ENCODE measurements at regions not wholly inside any gene's neighbourhood (a gene's known extent, or its start where the extent isn't known, plus 50 kb on each side); places are given as distances from the start of the nearest gene placed in this dataset.

DNA sequence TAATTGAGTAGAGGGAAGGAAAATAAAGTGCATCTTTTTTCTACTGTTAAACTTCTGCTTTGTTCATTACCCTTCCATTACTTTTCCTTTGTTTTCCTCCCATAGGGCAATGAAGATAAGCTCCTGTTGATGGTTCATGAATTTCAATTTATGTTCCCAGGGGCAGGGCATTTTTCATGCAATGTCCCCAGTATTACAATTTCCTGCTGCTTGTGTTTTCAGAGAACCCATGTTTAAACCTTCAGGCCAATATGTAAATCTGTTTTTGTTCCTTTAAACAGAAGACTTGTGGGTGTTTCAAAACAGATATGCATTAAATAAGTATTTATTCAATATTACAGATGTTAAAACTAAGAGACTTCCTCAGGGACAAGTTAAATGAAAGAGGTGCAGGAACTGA is 834.5 kb downstream of the ZPLD1 start:
- Histone ChIP-seq H3K79me2 (ENCODE audit: control insufficient read depth, insufficient read depth, low read length) (no peaks in the 10 kb centered on the region), H3K27me3 (replicated peaks in 1 of 2; ENCODE audit: control insufficient read depth in 2 of 2, insufficient read depth in 2 of 2, low read length in 1 of 2) (no peaks in the 10 kb centered on the region), H3K4me2 (ENCODE audit: control insufficient read depth, insufficient read depth) (no peak overlapping the region), H3K4me1 (ENCODE audit: control insufficient read depth, insufficient read depth, low read length) (no peaks in the 10 kb centered on the region), H3K9me3 (replicated peaks; ENCODE audit: control insufficient read depth, insufficient read depth, low read length) (no peaks in the 10 kb centered on the region; the same call in 2 of the 3 replicates), H3K9ac (ENCODE audit: control insufficient read depth, insufficient read depth, low read length) (no peak overlapping the region), H4K20me1 (ENCODE audit: control insufficient read depth, insufficient read depth) (no peaks in the 10 kb centered on the region), H3K27ac (ENCODE audit: control insufficient read depth, insufficient read depth) (no peak overlapping the region), H3K36me3 (ENCODE audit: control insufficient read depth in 2 of 2, insufficient read depth in 2 of 2, low read length in 1 of 2) (no peaks in the 10 kb centered on the region), H3K4me3 (no peak overlapping the region), H2AFZ (ENCODE audit: control insufficient read depth, low read depth, low read length) (no peak overlapping the region)
- in situ Hi-C loops (cut with MboI) (no loop called here), intact Hi-C loops (cut with micrococcal nuclease; ENCODE audit: unreplicated experiment) (no loop called here)
- ChIA-PET RAD21 (ENCODE audit: unreplicated experiment) (no interaction called here), CTCF (interaction anchor here (1.7 kb wide), 1 partner anchor 19 kb away, joined by 3 read pairs; no protein-coding TSS in a partner anchor), SMC1A (ENCODE audit: uncharacterized antibody, unreplicated experiment) (interaction anchor here (1.5 kb wide), 1 partner anchor 25 kb away, joined by 5 read pairs; no protein-coding TSS in a partner anchor), POLR2A (no interaction called here)
- TF ChIP-seq, protein P1, sequence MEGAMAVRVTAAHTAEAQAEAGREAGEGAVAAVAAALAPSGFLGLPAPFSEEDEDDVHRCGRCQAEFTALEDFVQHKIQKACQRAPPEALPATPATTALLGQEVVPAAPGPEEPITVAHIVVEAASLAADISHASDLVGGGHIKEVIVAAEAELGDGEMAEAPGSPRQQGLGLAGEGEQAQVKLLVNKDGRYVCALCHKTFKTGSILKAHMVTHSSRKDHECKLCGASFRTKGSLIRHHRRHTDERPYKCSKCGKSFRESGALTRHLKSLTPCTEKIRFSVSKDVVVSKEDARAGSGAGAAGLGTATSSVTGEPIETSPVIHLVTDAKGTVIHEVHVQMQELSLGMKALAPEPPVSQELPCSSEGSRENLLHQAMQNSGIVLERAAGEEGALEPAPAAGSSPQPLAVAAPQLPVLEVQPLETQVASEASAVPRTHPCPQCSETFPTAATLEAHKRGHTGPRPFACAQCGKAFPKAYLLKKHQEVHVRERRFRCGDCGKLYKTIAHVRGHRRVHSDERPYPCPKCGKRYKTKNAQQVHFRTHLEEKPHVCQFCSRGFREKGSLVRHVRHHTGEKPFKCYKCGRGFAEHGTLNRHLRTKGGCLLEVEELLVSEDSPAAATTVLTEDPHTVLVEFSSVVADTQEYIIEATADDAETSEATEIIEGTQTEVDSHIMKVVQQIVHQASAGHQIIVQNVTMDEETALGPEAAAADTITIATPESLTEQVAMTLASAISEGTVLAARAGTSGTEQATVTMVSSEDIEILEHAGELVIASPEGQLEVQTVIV (IDR thresholded peaks at IDR 0.05; ENCODE audit: borderline replicate concordance, partially characterized antibody), result no peak
- TF ChIP-seq, protein P2, sequence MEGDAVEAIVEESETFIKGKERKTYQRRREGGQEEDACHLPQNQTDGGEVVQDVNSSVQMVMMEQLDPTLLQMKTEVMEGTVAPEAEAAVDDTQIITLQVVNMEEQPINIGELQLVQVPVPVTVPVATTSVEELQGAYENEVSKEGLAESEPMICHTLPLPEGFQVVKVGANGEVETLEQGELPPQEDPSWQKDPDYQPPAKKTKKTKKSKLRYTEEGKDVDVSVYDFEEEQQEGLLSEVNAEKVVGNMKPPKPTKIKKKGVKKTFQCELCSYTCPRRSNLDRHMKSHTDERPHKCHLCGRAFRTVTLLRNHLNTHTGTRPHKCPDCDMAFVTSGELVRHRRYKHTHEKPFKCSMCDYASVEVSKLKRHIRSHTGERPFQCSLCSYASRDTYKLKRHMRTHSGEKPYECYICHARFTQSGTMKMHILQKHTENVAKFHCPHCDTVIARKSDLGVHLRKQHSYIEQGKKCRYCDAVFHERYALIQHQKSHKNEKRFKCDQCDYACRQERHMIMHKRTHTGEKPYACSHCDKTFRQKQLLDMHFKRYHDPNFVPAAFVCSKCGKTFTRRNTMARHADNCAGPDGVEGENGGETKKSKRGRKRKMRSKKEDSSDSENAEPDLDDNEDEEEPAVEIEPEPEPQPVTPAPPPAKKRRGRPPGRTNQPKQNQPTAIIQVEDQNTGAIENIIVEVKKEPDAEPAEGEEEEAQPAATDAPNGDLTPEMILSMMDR (IDR thresholded peaks at IDR 0.05 in 2 of 3, conservative IDR thresholded peaks at IDR 0.05 in 1 of 3; ENCODE audit: control insufficient read depth in 2 of 3, extremely low read depth in 1 of 3, insufficient read depth in 1 of 3, low read depth in 3 of 3, low read length in 3 of 3), result no peak
- TF ChIP-seq ZBED1 (IDR thresholded peaks at IDR 0.05; ENCODE audit: borderline replicate concordance) (no peak), BCL11A (IDR thresholded peaks at IDR 0.05; ENCODE audit: low read depth, low read length) (no peak), SMAD5 (IDR thresholded peaks at IDR 0.05; ENCODE audit: low read depth) (no peak), ZNF217 (IDR thresholded peaks at IDR 0.05) (no peak), CHD1 (IDR thresholded peaks at IDR 0.05; ENCODE audit: low read depth, low read length) (no peak), CBX5 (IDR thresholded peaks at IDR 0.05; ENCODE audit: low read depth) (no peak), RCOR1 (conservative IDR thresholded peaks at IDR 0.05; ENCODE audit: low read depth, low read length) (no peak), RAD21 (IDR thresholded peaks at IDR 0.05; ENCODE audit: insufficient read depth, low read depth, low read length) (no peak), TAF1 (IDR thresholded peaks at IDR 0.05; ENCODE audit: borderline replicate concordance, low read depth, low read length) (no peak), RAD51 (IDR thresholded peaks at IDR 0.05) (no peak), IRF4 (IDR thresholded peaks at IDR 0.05; ENCODE audit: low read depth, low read length) (no peak)
- TF ChIP-seq, protein P3, sequence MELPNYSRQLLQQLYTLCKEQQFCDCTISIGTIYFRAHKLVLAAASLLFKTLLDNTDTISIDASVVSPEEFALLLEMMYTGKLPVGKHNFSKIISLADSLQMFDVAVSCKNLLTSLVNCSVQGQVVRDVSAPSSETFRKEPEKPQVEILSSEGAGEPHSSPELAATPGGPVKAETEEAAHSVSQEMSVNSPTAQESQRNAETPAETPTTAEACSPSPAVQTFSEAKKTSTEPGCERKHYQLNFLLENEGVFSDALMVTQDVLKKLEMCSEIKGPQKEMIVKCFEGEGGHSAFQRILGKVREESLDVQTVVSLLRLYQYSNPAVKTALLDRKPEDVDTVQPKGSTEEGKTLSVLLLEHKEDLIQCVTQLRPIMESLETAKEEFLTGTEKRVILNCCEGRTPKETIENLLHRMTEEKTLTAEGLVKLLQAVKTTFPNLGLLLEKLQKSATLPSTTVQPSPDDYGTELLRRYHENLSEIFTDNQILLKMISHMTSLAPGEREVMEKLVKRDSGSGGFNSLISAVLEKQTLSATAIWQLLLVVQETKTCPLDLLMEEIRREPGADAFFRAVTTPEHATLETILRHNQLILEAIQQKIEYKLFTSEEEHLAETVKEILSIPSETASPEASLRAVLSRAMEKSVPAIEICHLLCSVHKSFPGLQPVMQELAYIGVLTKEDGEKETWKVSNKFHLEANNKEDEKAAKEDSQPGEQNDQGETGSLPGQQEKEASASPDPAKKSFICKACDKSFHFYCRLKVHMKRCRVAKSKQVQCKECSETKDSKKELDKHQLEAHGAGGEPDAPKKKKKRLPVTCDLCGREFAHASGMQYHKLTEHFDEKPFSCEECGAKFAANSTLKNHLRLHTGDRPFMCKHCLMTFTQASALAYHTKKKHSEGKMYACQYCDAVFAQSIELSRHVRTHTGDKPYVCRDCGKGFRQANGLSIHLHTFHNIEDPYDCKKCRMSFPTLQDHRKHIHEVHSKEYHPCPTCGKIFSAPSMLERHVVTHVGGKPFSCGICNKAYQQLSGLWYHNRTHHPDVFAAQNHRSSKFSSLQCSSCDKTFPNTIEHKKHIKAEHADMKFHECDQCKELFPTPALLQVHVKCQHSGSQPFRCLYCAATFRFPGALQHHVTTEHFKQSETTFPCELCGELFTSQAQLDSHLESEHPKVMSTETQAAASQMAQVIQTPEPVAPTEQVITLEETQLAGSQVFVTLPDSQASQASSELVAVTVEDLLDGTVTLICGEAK (IDR thresholded peaks at IDR 0.05; ENCODE audit: borderline replicate concordance), result no peak
- TF ChIP-seq, protein P4, sequence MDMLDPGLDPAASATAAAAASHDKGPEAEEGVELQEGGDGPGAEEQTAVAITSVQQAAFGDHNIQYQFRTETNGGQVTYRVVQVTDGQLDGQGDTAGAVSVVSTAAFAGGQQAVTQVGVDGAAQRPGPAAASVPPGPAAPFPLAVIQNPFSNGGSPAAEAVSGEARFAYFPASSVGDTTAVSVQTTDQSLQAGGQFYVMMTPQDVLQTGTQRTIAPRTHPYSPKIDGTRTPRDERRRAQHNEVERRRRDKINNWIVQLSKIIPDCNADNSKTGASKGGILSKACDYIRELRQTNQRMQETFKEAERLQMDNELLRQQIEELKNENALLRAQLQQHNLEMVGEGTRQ (IDR thresholded peaks at IDR 0.05; ENCODE audit: borderline replicate concordance, low read depth, low read length), result no peak
- ATAC-seq, result no peak
- no peak for DNase-seq (ENCODE audit: low read depth, low spot score)
- BruUV-seq (replicated peaks), result no TSS peak
- no peak for FAIRE-seq
